ENCODE measurements at regions not wholly inside any gene's neighbourhood (a gene's known extent, or its start where the extent isn't known, plus 50 kb on each side); places are given as distances from the start of the nearest gene placed in this dataset.

- no peak for DNase-seq
- WGBS (ENCODE audit: insufficient coverage) = no CpG with 5 or more reads among the region's 2 CpGs
These were observed 991.8 kb upstream of the PHF14 start for GRCh38 chr7:9981742-9982349.

GRCh38 chr7:9983048-9983447, 990.6 kb upstream of the PHF14 start:
- Mint-ChIP-seq H3K27me3 (ENCODE audit: low read depth in 3 of 3) (peaks cover 0 to 2% (median 0%) of the 10 kb centered on the region in 3 donors), H3K27ac (no peak overlapping the region), H3K4me1 (no peaks in the 10 kb centered on the region), H3K36me3 (no peaks in the 10 kb centered on the region), H3K9me3 (peaks cover 0 to 2% (median 0%) of the 10 kb centered on the region in 7 donors), H3K4me3 (no peak overlapping the region)
- Histone ChIP-seq H3K4me3 (replicated peaks in 1 of 3; ENCODE audit: low read depth in 2 of 3, low read length in 3 of 3) (no peak overlapping the region), H4K20me1 (ENCODE audit: insufficient read depth, low read length) (no peaks in the 10 kb centered on the region), H3K4me1 (ENCODE audit: control insufficient read depth in 1 of 2, insufficient read depth in 2 of 2, low read length in 2 of 2) (no peaks in the 10 kb centered on the region), H2AFZ (ENCODE audit: insufficient read depth, low read depth, low read length, poor library complexity, severe bottlenecking) (no peak overlapping the region), H3K9ac (ENCODE audit: insufficient read depth, low read length, poor library complexity, severe bottlenecking) (no peak overlapping the region), H3K27me3 (ENCODE audit: control insufficient read depth in 2 of 2, insufficient read depth in 2 of 2, low read length in 2 of 2) (no peaks in the 10 kb centered on the region), H3K4me2 (replicated peaks; ENCODE audit: extremely low read depth, low read length, poor library complexity, severe bottlenecking) (no peak overlapping the region), H3K36me3 (replicated peaks in 1 of 2; ENCODE audit: control insufficient read depth in 1 of 2, insufficient read depth in 2 of 2, low read length in 2 of 2) (no peaks in the 10 kb centered on the region), H3K79me2 (ENCODE audit: insufficient read depth, low read length) (no peaks in the 10 kb centered on the region), H3K9me3 (replicated peaks in 1 of 2; ENCODE audit: control insufficient read depth in 1 of 2, insufficient read depth in 1 of 2, low read length in 2 of 2) (no peaks in the 10 kb centered on the region), H3K27ac (ENCODE audit: low read depth in 1 of 2, low read length in 2 of 2) (no peak overlapping the region)
- intact Hi-C loops (cut with micrococcal nuclease) = no loop called here
- WGBS (ENCODE audit: insufficient coverage) = no CpG with 5 or more reads among the region's 5 CpGs
- no peak for TF ChIP-seq CTCF (IDR thresholded peaks at IDR 0.05)
- no peak for DNase-seq

More at GRCh38 chr7:9981742-9982349, 991.8 kb upstream of the PHF14 start:
- Mint-ChIP-seq H3K36me3 (no peaks in the 10 kb centered on the region), H3K27me3 (ENCODE audit: low read depth in 3 of 3) (peaks cover 0 to 2% (median 0%) of the 10 kb centered on the region in 3 donors), H3K9me3 (peaks cover 0 to 2% (median 0%) of the 10 kb centered on the region in 7 donors), H3K4me3 (no peak overlapping the region), H3K4me1 (no peaks in the 10 kb centered on the region), H3K27ac (no peak overlapping the region)
- intact Hi-C loops (cut with micrococcal nuclease) = no loop called here
- Histone ChIP-seq H3K27me3 (ENCODE audit: control insufficient read depth in 2 of 2, insufficient read depth in 2 of 2, low read length in 2 of 2) (no peaks in the 10 kb centered on the region), H2AFZ (ENCODE audit: insufficient read depth, low read depth, low read length, poor library complexity, severe bottlenecking) (no peak overlapping the region), H3K4me2 (replicated peaks; ENCODE audit: extremely low read depth, low read length, poor library complexity, severe bottlenecking) (no peak overlapping the region), H3K4me3 (replicated peaks in 1 of 3; ENCODE audit: low read depth in 2 of 3, low read length in 3 of 3) (no peak overlapping the region), H3K27ac (ENCODE audit: low read depth in 1 of 2, low read length in 2 of 2) (no peak overlapping the region), H3K9ac (ENCODE audit: insufficient read depth, low read length, poor library complexity, severe bottlenecking) (no peak overlapping the region), H4K20me1 (ENCODE audit: insufficient read depth, low read length) (no peaks in the 10 kb centered on the region), H3K9me3 (replicated peaks in 1 of 2; ENCODE audit: control insufficient read depth in 1 of 2, insufficient read depth in 1 of 2, low read length in 2 of 2) (no peaks in the 10 kb centered on the region), H3K36me3 (replicated peaks in 1 of 2; ENCODE audit: control insufficient read depth in 1 of 2, insufficient read depth in 2 of 2, low read length in 2 of 2) (no peaks in the 10 kb centered on the region), H3K4me1 (ENCODE audit: control insufficient read depth in 1 of 2, insufficient read depth in 2 of 2, low read length in 2 of 2) (no peaks in the 10 kb centered on the region), H3K79me2 (ENCODE audit: insufficient read depth, low read length) (no peaks in the 10 kb centered on the region)
- TF ChIP-seq CTCF (IDR thresholded peaks at IDR 0.05) = no peak
